ENCODE measurements at regions not wholly inside any gene's neighbourhood (a gene's known extent, or its start where the extent isn't known, plus 50 kb on each side); places are given as distances from the start of the nearest gene placed in this dataset.

DNA sequence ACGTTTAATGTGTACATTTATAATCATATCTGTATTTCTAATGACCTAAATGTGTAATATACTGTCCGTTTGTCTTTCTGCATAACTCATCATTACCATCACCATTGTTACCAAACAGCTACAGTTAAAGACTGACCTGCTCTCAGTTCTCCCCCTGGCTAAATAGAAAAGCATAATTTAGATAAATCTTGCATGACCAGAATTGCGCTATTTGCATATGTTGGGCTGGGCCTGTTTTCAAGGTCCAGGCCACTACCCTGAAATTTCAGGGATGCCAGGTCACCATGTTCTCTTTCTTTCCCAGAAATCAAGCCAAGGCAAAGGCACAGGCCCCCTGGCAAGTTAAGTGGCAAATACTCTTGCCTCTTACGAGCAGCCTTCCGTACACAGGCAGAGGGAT, 78.4 kb downstream of the MARCHF4 start:
- TF ChIP-seq, protein P1, sequence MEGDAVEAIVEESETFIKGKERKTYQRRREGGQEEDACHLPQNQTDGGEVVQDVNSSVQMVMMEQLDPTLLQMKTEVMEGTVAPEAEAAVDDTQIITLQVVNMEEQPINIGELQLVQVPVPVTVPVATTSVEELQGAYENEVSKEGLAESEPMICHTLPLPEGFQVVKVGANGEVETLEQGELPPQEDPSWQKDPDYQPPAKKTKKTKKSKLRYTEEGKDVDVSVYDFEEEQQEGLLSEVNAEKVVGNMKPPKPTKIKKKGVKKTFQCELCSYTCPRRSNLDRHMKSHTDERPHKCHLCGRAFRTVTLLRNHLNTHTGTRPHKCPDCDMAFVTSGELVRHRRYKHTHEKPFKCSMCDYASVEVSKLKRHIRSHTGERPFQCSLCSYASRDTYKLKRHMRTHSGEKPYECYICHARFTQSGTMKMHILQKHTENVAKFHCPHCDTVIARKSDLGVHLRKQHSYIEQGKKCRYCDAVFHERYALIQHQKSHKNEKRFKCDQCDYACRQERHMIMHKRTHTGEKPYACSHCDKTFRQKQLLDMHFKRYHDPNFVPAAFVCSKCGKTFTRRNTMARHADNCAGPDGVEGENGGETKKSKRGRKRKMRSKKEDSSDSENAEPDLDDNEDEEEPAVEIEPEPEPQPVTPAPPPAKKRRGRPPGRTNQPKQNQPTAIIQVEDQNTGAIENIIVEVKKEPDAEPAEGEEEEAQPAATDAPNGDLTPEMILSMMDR (IDR thresholded peaks at IDR 0.05; ENCODE audit: insufficient read depth, low read length), result no peak
- no peak for TF ChIP-seq POLR2AphosphoS5 (IDR thresholded peaks at IDR 0.05; ENCODE audit: low read depth)

Data from HL-60 (cell line).